GM18520 (cell line): ENCODE measurements at regions not wholly inside any gene's neighbourhood (a gene's known extent, or its start where the extent isn't known, plus 50 kb on each side); places are given as distances from the start of the nearest gene placed in this dataset.
"Not testable (repeated sequence)": the region's sequence is repeated elsewhere in the genome, so short reads cannot be mapped to it uniquely, and the experiment has no call there.

ENCODE experiments used
- ATAC-seq: cut with Tn5 transposase; IDR thresholded peaks from one replicate; pipeline ENCODE4 v1.9.1; 2021; ENCODE audit not compliant: unreplicated experiment

DNA sequence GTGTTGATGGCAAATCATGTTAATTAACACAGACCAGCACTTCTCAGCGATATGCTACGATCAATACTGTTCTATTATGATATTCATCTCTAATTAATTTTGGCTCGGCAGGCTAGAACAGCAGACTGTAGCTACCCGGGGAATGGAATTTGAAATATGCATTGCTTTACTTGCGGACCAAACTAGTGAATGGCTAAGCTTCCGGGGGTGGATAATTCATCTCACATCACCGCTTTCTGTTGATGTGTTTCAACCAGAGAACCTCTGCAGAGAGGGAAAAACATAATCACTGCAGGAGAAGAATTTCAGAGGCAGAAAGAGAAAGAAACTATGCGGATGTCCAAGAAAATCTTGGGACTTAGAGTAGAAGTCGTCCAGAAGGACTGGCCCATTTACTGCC, 490.9 kb downstream of the STK39 start:
- ATAC-seq = no peak

GRCh38 chr2:167753142-167753541, 494.3 kb downstream of the STK39 start:
- no peak for ATAC-seq

- no peak for ATAC-seq
Observed at GRCh38 chr2:167752734-167753133, 494.7 kb downstream of the STK39 start.

DNA sequence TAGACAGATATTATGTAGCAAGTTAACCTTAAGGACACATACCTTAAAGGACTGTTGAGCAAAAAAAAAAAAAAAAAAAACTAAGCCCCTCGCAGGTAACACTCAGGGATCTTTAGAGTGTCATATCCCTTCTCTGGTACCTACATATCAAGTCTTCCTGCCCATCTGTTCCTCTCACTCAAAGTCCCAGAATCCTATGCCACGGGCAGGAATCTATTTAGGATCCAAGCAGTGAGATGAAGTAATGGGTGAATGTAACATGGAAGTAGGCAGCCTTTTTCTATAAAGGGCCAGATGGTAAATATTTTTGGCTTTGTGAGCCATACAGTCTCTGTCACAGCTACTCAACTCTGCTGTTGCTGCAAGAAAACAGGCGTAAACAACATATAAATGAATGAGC, 496.7 kb downstream of the STK39 start:
- ATAC-seq = no peak

DNA sequence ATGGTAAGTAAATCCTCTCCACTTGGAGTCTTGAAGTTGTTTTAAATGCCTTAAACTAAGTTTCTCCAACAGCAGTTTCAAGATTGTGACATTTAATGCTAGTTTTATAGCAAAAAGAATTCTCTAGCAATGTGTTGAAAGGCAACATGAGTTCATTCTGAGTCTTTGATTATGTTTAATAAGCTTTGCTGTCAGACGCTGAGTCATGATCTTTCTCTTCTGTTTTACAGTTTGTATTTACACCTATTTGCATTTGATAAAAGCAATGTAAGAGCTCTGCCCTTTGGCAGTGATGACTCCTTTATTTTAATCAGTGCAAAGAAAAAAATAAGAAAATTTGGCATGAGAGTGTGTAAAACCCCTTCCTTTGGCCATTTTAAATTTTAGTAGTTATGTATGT, 497.7 kb downstream of the STK39 start:
- no peak for ATAC-seq

DNA sequence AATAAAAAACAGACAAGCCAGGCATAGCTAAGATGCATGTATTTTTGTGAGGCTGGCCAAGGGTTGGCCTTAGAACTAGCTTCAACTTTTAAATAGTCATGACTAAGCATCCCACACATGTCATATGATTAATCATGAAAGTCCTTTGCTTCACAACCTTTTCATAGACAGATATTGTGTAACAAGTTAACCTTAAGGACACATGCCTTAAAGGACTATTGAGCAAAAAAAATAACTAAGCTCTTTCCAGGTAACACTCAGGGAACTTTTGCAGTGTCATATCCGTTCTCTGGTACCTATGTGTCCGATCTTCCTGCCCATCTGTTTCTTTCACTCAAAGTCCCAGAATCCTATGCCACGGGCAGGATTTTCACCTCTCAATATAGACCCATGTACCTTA, 498.4 kb downstream of the STK39 start:
- no peak for ATAC-seq

GRCh38 chr2:167748536-167748935, 498.9 kb downstream of the STK39 start:
- no peak for ATAC-seq

DNA sequence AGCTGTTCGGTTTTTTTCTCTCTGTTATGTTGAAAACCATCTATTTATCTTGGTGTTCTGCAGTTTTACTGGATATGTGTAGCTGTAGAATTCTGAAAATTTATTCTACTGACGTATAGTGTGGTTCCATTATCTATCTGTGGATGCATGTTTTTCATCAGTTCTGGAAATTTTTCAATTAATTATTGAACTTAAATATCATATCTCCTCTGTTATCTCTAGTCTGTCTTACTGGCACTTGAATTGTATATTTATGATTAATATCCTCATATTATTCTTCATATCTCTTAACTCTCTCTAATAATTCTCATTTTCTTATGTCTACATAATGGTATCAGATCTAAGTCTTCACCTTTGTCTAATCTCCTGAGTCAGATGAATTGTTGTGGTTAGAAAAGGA, 501.7 kb downstream of the STK39 start:
- ATAC-seq = no peak

DNA sequence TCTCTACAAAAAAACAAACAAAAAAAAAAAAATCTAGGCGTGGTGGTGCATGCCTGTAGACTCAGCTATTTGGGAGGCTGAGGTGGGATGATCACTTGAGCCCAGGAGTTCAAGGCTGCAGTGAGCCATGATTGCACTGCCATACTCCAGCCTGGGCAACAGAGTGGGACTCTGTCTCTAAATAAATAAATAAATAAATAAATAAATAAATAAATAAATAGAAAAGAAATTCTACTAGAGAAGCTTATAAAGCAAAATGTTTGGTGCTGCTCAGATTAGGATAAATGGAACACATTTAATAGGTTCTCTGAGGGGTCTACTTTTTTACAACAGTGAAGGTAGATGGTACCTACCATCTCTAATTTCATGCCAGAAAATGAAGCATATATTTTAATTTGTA, 507.5 kb downstream of the STK39 start:
- ATAC-seq = not testable (repeated sequence)

DNA sequence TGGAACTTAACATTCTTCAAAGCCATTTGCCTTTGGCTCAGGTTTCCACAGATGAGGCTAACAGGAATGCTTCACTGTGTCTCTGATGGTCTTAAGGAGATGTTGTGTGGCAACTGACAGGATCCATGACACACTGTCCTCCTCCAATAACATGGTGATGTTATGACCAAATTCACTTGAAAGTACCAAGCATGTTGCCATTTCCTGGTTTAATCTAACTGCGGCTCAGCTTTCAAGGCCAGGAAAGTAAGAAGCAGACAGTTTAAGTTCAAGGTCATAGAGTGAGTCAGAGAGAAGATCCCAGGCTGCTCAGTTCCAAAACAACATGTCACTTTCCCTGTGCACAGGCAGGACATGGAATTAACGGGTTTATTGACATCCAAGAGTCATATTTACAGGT, 513.6 kb downstream of the STK39 start:
- no peak for ATAC-seq

- ATAC-seq = no peak
Observed at GRCh38 chr2:167732326-167732725, 515.1 kb downstream of the STK39 start.

GRCh38 chr2:167729911-167730310, 517.5 kb downstream of the STK39 start:
- no peak for ATAC-seq

GRCh38 chr2:167726788-167727187, 520.6 kb downstream of the STK39 start:
- no peak for ATAC-seq

DNA sequence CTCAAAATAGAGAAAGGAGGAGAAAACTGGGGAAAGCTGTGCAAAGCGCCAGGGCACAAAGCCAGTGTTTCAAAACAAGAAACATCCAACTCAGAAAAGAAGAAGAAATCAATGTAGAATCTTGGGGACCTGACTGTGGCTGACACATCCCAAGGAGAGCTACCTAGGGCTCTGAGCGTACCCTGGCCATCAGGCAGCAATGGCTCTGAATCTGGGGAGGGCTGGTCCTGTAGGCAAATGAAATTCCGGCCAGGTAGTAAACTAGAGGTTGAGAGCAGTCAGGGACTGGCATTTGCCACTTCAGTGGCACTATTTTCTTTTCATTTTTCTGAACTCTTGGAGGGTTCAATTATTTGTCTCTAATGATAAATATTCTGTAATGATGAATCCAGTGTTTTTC, 525.8 kb downstream of the STK39 start:
- ATAC-seq = no peak

- ATAC-seq = no peak
Observed at GRCh38 chr2:167719410-167719809, 528.0 kb downstream of the STK39 start.

- no peak for ATAC-seq
Observed at GRCh38 chr2:167718560-167718959, 528.8 kb downstream of the STK39 start.

GRCh38 chr2:167715932-167716331, 531.5 kb downstream of the STK39 start:
- no peak for ATAC-seq

DNA sequence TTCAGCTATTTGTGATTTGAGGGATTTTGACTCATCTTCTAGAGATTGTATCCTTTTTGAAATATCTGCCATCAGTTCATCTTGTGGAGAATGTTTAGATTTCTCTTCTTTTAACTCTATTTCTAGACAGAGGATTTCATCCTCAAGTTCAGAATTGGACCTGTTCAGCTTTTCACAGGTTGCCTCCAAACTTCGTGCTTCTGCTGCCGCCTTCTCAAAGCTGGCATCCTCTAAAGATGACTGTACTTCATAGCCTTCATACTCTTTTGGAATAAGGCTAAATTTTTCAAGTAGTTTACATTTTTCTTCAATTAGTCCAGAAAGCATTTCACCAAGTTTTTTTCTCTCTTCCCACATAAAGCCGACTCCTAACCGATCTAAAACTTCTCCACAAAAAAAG, 531.9 kb downstream of the STK39 start:
- ATAC-seq = not testable (repeated sequence)

DNA sequence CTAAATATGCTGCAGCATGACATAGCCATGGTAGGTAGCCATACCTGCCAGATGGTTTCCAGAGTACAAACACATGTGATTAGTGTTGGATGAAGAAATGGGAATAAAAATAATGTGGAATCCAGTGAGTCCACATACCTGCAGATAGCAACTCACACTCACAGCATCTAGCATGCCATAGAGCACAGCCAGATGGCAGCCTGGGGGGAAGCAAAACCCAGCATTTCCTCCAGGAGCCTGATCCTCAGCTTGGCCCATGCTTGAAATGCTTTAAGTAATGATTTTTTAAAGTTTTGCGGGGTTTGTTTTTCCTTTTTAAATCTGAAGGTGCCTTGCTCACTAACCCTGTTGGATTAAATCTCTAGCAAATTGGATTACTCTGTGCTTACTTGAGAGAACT, 535.1 kb downstream of the STK39 start:
- no peak for ATAC-seq

- ATAC-seq = no peak
Observed at GRCh38 chr2:167708998-167709397, 538.4 kb downstream of the STK39 start.

DNA sequence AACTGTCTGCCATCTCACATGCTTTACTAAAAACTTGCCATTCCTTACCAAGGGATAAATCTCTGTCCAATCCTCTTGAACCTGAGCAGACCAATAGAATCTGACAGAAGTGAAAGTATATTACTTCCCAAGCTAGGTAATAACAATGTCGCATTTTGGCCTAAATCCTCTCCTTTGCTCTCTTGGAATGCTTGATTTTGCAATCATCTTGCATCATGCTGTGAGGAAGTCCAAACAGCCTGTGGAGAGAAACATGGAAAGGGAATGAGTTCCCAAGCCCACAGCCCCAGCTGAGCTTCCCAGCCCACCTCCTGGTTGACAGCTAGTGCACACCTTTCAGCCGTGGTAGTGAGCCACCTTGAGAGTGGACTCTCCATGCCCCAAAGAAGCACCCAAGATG, 540.6 kb downstream of the STK39 start:
- no peak for ATAC-seq

DNA sequence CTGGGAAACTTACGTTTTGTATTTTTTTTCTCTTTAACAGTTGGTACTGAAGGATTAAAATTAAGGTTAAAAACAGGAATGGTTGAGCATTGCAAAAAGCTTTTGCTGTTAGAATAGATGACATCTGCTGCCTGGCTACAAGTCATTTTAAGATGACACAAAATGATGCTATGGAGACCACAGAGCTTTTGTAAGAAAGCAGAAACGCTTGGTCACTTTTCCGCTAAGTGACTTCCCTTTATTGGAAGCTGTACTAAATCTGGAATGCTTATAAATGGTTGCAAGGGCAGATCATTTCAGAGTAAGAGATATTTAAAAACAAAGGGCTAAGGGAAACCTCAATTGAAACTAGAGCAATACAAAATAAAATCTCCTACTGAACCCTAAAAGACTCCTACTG, 544.0 kb downstream of the STK39 start:
- ATAC-seq = no peak

DNA sequence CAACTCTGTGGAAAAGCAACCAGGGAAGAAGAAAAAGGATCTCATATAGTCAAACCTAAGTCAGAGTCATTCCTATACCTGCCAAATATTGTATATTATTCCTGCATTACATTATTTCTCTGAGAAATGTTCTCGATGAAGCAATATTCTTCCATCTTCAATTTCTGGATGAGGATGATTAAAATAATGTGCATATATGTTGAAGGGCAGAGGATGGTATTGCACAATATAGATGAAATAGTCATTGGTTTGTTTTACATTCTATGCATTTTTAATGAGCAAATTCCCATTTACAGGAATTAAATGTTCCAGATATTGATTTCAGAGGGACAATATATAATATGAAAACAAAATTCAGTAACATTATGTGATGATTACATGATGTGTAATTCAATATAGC, 545.2 kb downstream of the STK39 start:
- no peak for ATAC-seq

GRCh38 chr2:167701651-167702050, 545.7 kb downstream of the STK39 start:
- ATAC-seq = no peak
